ENCODE measurements at regions not wholly inside any gene's neighbourhood (a gene's known extent, or its start where the extent isn't known, plus 50 kb on each side); places are given as distances from the start of the nearest gene placed in this dataset.

DNA sequence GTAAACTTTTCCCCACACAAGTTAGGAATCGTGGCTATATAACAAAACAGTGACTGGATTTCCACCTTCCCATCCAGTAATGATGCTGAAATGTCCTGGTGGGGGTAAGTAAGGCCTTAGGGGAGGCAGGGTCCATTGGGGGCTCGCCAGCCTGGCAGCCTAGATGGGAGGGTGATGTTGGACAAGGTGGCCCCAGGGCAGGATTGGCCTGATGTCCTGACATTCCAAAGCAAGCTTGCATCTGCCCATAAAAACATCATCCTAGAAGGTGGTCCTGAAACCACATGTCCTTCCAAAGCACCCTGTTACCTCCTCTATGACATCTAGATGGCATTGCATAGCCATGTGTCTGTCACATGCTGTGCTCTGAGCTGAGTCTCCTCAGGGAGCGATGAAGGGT is 54.1 kb upstream of the RAB6C start:
- no peaks in the 10 kb centered on the region for H3K36me3 ChIP-seq (ENCODE audit: insufficient read depth, low read length)
- H3K4me3 ChIP-seq (ENCODE audit: low read depth, low read length) = no peak overlapping the region
- H3K27me3 ChIP-seq (ENCODE audit: insufficient read depth, low read length) = peaks cover 10% of the 10 kb centered on the region
- no peaks in the 10 kb centered on the region for H3K4me1 ChIP-seq (ENCODE audit: control insufficient read depth, insufficient read depth, low read length, unreplicated experiment)
- H3K79me2 ChIP-seq (ENCODE audit: control insufficient read depth, insufficient read depth, low read length, unreplicated experiment) = no peaks in the 10 kb centered on the region
- no peak overlapping the region for H2AFZ ChIP-seq (ENCODE audit: low read length, unreplicated experiment)
- H3K27ac ChIP-seq (ENCODE audit: low read depth, low read length) = no peak overlapping the region

- no peaks in the 10 kb centered on the region for H3K36me3 ChIP-seq (ENCODE audit: insufficient read depth, low read length)
- H3K4me3 ChIP-seq (ENCODE audit: low read depth, low read length) = no peak overlapping the region
- no peak overlapping the region for H2AFZ ChIP-seq (ENCODE audit: low read length, unreplicated experiment)
- H3K4me1 ChIP-seq (ENCODE audit: control insufficient read depth, insufficient read depth, low read length, unreplicated experiment) = no peaks in the 10 kb centered on the region
- no peaks in the 10 kb centered on the region for H3K79me2 ChIP-seq (ENCODE audit: control insufficient read depth, insufficient read depth, low read length, unreplicated experiment)
- H3K27ac ChIP-seq (ENCODE audit: low read depth, low read length) = no peak overlapping the region
- H3K27me3 ChIP-seq (ENCODE audit: insufficient read depth, low read length) = peaks cover 6% of the 10 kb centered on the region
Observed at GRCh38 chr2:129927696-129928095, 51.8 kb upstream of the RAB6C start.

- Histone ChIP-seq H3K36me3 (ENCODE audit: insufficient read depth, low read length) (no peaks in the 10 kb centered on the region), H2AFZ (ENCODE audit: low read length, unreplicated experiment) (no peak overlapping the region), H3K27ac (ENCODE audit: low read depth, low read length) (no peak overlapping the region), H3K4me1 (ENCODE audit: control insufficient read depth, insufficient read depth, low read length, unreplicated experiment) (no peaks in the 10 kb centered on the region), H3K27me3 (ENCODE audit: insufficient read depth, low read length) (0 out of 2 replicates have a peak, but pooled peaks cover 3% of the 10 kb centered on the region), H3K79me2 (ENCODE audit: control insufficient read depth, insufficient read depth, low read length, unreplicated experiment) (no peaks in the 10 kb centered on the region), H3K4me3 (ENCODE audit: low read depth, low read length) (no peak overlapping the region)
Observed at GRCh38 chr2:129929321-129930290, 49.9 kb upstream of the RAB6C start.
